Activated T-cell treated with anti-CD3 and anti-CD28 coated beads, Interleukin-2, amount 50 U/mL, for 4 hours (primary cell): ENCODE measurements at regions not wholly inside any gene's neighbourhood (a gene's known extent, or its start where the extent isn't known, plus 50 kb on each side); places are given as distances from the start of the nearest gene placed in this dataset.
"Not testable (repeated sequence)": the region's sequence is repeated elsewhere in the genome, so short reads cannot be mapped to it uniquely, and the experiment has no call there.

ENCODE experiments used
- ATAC-seq, 2 donors: fragments of 200-7000 bp; cut with Tn5 transposase; one replicate each; pipeline ENCODE4 v1.10.0; 2021
- DNase-seq: peaks from one replicate; pipeline ENCODE4 v3.0.0-alpha.2; 2020
- H3K27me3 Mint-ChIP-seq: one replicate; pipeline ENCODE4 v1.8.0; 2021; ENCODE audit warnings: low read depth, mixed read lengths
- H3K36me3 Mint-ChIP-seq: one replicate; pipeline ENCODE4 v1.8.0; 2022; ENCODE audit warnings: mixed read lengths; ENCODE audit not compliant: insufficient read depth
- H3K4me1 Mint-ChIP-seq: one replicate; pipeline ENCODE4 v1.8.0; 2021; ENCODE audit warnings: low read depth, mixed read lengths
- H3K4me3 Mint-ChIP-seq: one replicate; pipeline ENCODE4 v1.8.0; 2021; ENCODE audit warnings: mild to moderate bottlenecking, moderate library complexity, mixed read lengths
- H3K9me3 Mint-ChIP-seq: one replicate; pipeline ENCODE4 v1.8.0; 2021; ENCODE audit warnings: mixed read lengths

GRCh38 chr15:30688684-30689083 is 62.8 kb downstream of the ARHGAP11B start:
- DNase-seq, H3K36me3 Mint-ChIP-seq: not testable (repeated sequence)

GRCh38 chr15:30690153-30690552 is 64.2 kb downstream of the ARHGAP11B start:
- H3K27me3 Mint-ChIP-seq, ATAC-seq: not testable (repeated sequence)

More at GRCh38 chr15:30688684-30689083, 62.8 kb downstream of the ARHGAP11B start:
- H3K27me3 Mint-ChIP-seq, ATAC-seq, H3K4me1 Mint-ChIP-seq, H3K9me3 Mint-ChIP-seq, H3K4me3 Mint-ChIP-seq: not testable (repeated sequence)

GRCh38 chr15:30695811-30696210 is 69.9 kb downstream of the ARHGAP11B start:
- not testable (repeated sequence) for H3K27me3 Mint-ChIP-seq, H3K4me1 Mint-ChIP-seq, DNase-seq, ATAC-seq, H3K9me3 Mint-ChIP-seq, H3K4me3 Mint-ChIP-seq, H3K36me3 Mint-ChIP-seq

More at GRCh38 chr15:30690153-30690552, 64.2 kb downstream of the ARHGAP11B start:
- not testable (repeated sequence) for H3K9me3 Mint-ChIP-seq, DNase-seq, H3K4me1 Mint-ChIP-seq, H3K4me3 Mint-ChIP-seq, H3K36me3 Mint-ChIP-seq

GRCh38 chr15:30696439-30697314 is 70.7 kb downstream of the ARHGAP11B start:
- not testable (repeated sequence) for H3K36me3 Mint-ChIP-seq, H3K9me3 Mint-ChIP-seq, H3K4me3 Mint-ChIP-seq, H3K27me3 Mint-ChIP-seq, DNase-seq, H3K4me1 Mint-ChIP-seq
- peak; percentile 82 to 86 for ATAC-seq

GRCh38 chr15:30697315-30697685 is 71.4 kb downstream of the ARHGAP11B start:
- not testable (repeated sequence) for H3K9me3 Mint-ChIP-seq, H3K4me1 Mint-ChIP-seq, H3K27me3 Mint-ChIP-seq, DNase-seq, H3K36me3 Mint-ChIP-seq, H3K4me3 Mint-ChIP-seq
- peak; percentile 71 to 73 for ATAC-seq

- not testable (repeated sequence) for H3K9me3 Mint-ChIP-seq, H3K4me3 Mint-ChIP-seq
Measured at GRCh38 chr15:30700006-30700597, 74.2 kb downstream of the ARHGAP11B start.

GRCh38 chr15:30707976-30708685 is 82.2 kb downstream of the ARHGAP11B start:
- H3K27me3 Mint-ChIP-seq, H3K9me3 Mint-ChIP-seq, H3K4me3 Mint-ChIP-seq, H3K4me1 Mint-ChIP-seq, ATAC-seq, H3K36me3 Mint-ChIP-seq, DNase-seq: not testable (repeated sequence)

More at GRCh38 chr15:30700006-30700597, 74.2 kb downstream of the ARHGAP11B start:
- H3K36me3 Mint-ChIP-seq, H3K27me3 Mint-ChIP-seq, DNase-seq, H3K4me1 Mint-ChIP-seq, ATAC-seq: not testable (repeated sequence)

GRCh38 chr15:30708809-30709208 is 82.9 kb downstream of the ARHGAP11B start:
- not testable (repeated sequence) for H3K36me3 Mint-ChIP-seq, ATAC-seq

GRCh38 chr15:30718038-30718643 is 92.2 kb downstream of the ARHGAP11B start:
- not testable (repeated sequence) for H3K4me3 Mint-ChIP-seq, DNase-seq, ATAC-seq, H3K36me3 Mint-ChIP-seq, H3K4me1 Mint-ChIP-seq, H3K9me3 Mint-ChIP-seq, H3K27me3 Mint-ChIP-seq

More at GRCh38 chr15:30708809-30709208, 82.9 kb downstream of the ARHGAP11B start:
- not testable (repeated sequence) for DNase-seq, H3K27me3 Mint-ChIP-seq, H3K4me3 Mint-ChIP-seq, H3K9me3 Mint-ChIP-seq, H3K4me1 Mint-ChIP-seq

GRCh38 chr15:30719363-30719762 is 93.4 kb downstream of the ARHGAP11B start:
- not testable (repeated sequence) for DNase-seq, H3K27me3 Mint-ChIP-seq, H3K4me1 Mint-ChIP-seq, H3K9me3 Mint-ChIP-seq, H3K36me3 Mint-ChIP-seq, H3K4me3 Mint-ChIP-seq, ATAC-seq

GRCh38 chr15:30720825-30721224 is 94.9 kb downstream of the ARHGAP11B start:
- not testable (repeated sequence) for H3K36me3 Mint-ChIP-seq, ATAC-seq, H3K9me3 Mint-ChIP-seq, H3K4me3 Mint-ChIP-seq, H3K27me3 Mint-ChIP-seq, H3K4me1 Mint-ChIP-seq, DNase-seq

- H3K36me3 Mint-ChIP-seq, H3K4me3 Mint-ChIP-seq, H3K9me3 Mint-ChIP-seq, H3K4me1 Mint-ChIP-seq, DNase-seq, H3K27me3 Mint-ChIP-seq, ATAC-seq: not testable (repeated sequence)
Measured at GRCh38 chr15:30721529-30721928, 95.6 kb downstream of the ARHGAP11B start.

GRCh38 chr15:30723540-30724175 is 97.7 kb downstream of the ARHGAP11B start:
- not testable (repeated sequence) for H3K4me1 Mint-ChIP-seq, H3K4me3 Mint-ChIP-seq, H3K9me3 Mint-ChIP-seq, H3K27me3 Mint-ChIP-seq, H3K36me3 Mint-ChIP-seq, ATAC-seq, DNase-seq
